Endothelial cell of umbilical vein (primary cell): ENCODE measurements at regions not wholly inside any gene's neighbourhood (a gene's known extent, or its start where the extent isn't known, plus 50 kb on each side); places are given as distances from the start of the nearest gene placed in this dataset.

ENCODE experiments used
- BruUV-seq: library from RNA; stranded (reverse); fragments of 400-500 nt; replicated peaks from 2 replicates; lab custom pipeline; 2021; lab: Mats Ljungman, UMichigan
- CTCF ChIA-PET: fragments of 300-600, 350-600 bp; sonication (Branson Sonifier 250); formaldehyde crosslinking; loops from one replicate; lab custom pipeline; 2021; ENCODE audit warnings: antibody characterized with exemption, inconsistent platforms; lab: Charles Lee
- POLR2A ChIA-PET: fragments of 300-600, 350-600 bp; sonication (Branson Sonifier 250); formaldehyde crosslinking; loops from one replicate; lab custom pipeline; 2021; ENCODE audit warnings: antibody characterized with exemption, inconsistent platforms; lab: Charles Lee
- DNase-seq: peaks from one replicate; pipeline ENCODE4 v3.0.0-alpha.2; 2011; ENCODE audit warnings: low read depth, low spot score
- FAIRE-seq: peaks from 2 replicates; lab custom pipeline; 2011; peaks lifted over from hg19 to GRCh38; lab: Jason Lieb, UNC
- H2AFZ ChIP-seq: 2 replicates; pipeline ENCODE4 v1.6.0; 2012; ENCODE audit warnings: low read depth, low read length, control low read depth, inconsistent platforms
- H3K27ac ChIP-seq: 2 replicates; pipeline ENCODE4 v1.5.1; 2011; ENCODE audit warnings: low read depth, mild to moderate bottlenecking, control low read depth, low read length, moderate library complexity; ENCODE audit not compliant: insufficient read depth
- H3K27me3 ChIP-seq, 2 experiments: 2 replicates each; pipeline versions ENCODE4 v1.6.0 to v1.6.1; 2011; ENCODE audit warnings: low read length in 2 of 2, mixed read lengths in 1 of 2; ENCODE audit not compliant: control insufficient read depth in 2 of 2, insufficient read depth in 2 of 2
- H3K36me3 ChIP-seq, 2 experiments: 2 replicates in 1 of 2; 3 replicates in 1 of 2; pipeline ENCODE4 v1.5.1; 2011; ENCODE audit warnings: low read length in 2 of 2, mild to moderate bottlenecking in 1 of 2, moderate library complexity in 1 of 2; ENCODE audit not compliant: control insufficient read depth in 2 of 2, insufficient read depth in 2 of 2; ENCODE audit errors: extremely low read depth in 1 of 2
- H3K4me1 ChIP-seq: 3 replicates; pipeline ENCODE4 v1.5.1; 2011; ENCODE audit warnings: mild to moderate bottlenecking, low read length; ENCODE audit not compliant: control insufficient read depth, insufficient read depth; ENCODE audit errors: extremely low read depth
- H3K4me2 ChIP-seq: 2 replicates; pipeline ENCODE4 v1.6.1; 2011; ENCODE audit warnings: low read length, control low read depth, mixed read lengths; ENCODE audit not compliant: insufficient read depth
- H3K4me3 ChIP-seq, 3 experiments: fragments of 200-600 bp in 1 of 3; sonication (generic), shearing (Covaris generic) in 1 of 3; replicated peaks in 1 of 3; 2 replicates each; pipeline ENCODE4 v1.5.1; 2011 to 2016; ENCODE audit warnings: control low read depth in 3 of 3, low read length in 3 of 3, mild to moderate bottlenecking in 2 of 3, inconsistent platforms in 1 of 3, low read depth in 1 of 3, moderate library complexity in 1 of 3; ENCODE audit not compliant: insufficient read depth in 1 of 3
- H3K79me2 ChIP-seq: 2 replicates; pipeline ENCODE4 v1.6.0; 2012; ENCODE audit warnings: low read length, inconsistent platforms; ENCODE audit not compliant: control insufficient read depth, insufficient read depth
- H3K9ac ChIP-seq: replicated peaks from 2 replicates; pipeline ENCODE3; 2011; ENCODE audit warnings: low read length, control low read depth; ENCODE audit not compliant: insufficient read depth; ENCODE audit errors: extremely low read depth
- H3K9me1 ChIP-seq: replicated peaks from 3 replicates; pipeline ENCODE4 v1.6.0; 2011; ENCODE audit warnings: mild to moderate bottlenecking, low read length; ENCODE audit not compliant: control insufficient read depth, insufficient read depth; ENCODE audit errors: extremely low read depth
- H3K9me3 ChIP-seq: replicated peaks from 2 replicates; pipeline ENCODE4 v1.5.1; 2012; ENCODE audit warnings: low read length, inconsistent platforms; ENCODE audit not compliant: control insufficient read depth, insufficient read depth
- H4K20me1 ChIP-seq: replicated peaks from 2 replicates; pipeline ENCODE3; 2011; ENCODE audit warnings: mild to moderate bottlenecking, low read length; ENCODE audit not compliant: control insufficient read depth, insufficient read depth; ENCODE audit errors: extremely low read depth
- CTCF ChIP-seq, 2 donors: IDR thresholded peaks; 1 replicate in 1 of 2; 2 replicates in 1 of 2; pipeline ENCODE4 v1.5.1; 2011; ENCODE audit warnings: low read length in 2 of 2, mild to moderate bottlenecking in 2 of 2, moderate library complexity in 2 of 2, control low read depth in 1 of 2, inconsistent platforms in 1 of 2, low read depth in 1 of 2; ENCODE audit not compliant: insufficient read depth in 1 of 2; ENCODE audit errors: extremely low read depth in 1 of 2
- EZH2 ChIP-seq: IDR thresholded peaks from 2 replicates; pipeline ENCODE4 v1.6.1; 2012; ENCODE audit warnings: borderline replicate concordance, low read depth, mild to moderate bottlenecking, moderate library complexity, low read length, inconsistent platforms; ENCODE audit not compliant: severe bottlenecking
- FOS ChIP-seq: IDR thresholded peaks from 2 replicates; pipeline ENCODE4 v1.6.1; 2011; ENCODE audit warnings: mild to moderate bottlenecking, low read length, moderate library complexity, borderline replicate concordance; ENCODE audit not compliant: insufficient read depth
- GATA2 ChIP-seq: IDR thresholded peaks from 2 replicates; pipeline ENCODE4 v1.7.0; 2011; ENCODE audit warnings: low read depth, mild to moderate bottlenecking, moderate library complexity, mixed read lengths, low read length; ENCODE audit not compliant: insufficient read length, insufficient read depth
- JUN ChIP-seq: IDR thresholded peaks from 2 replicates; pipeline ENCODE4 v1.6.1; 2011; ENCODE audit warnings: borderline replicate concordance, low read depth; ENCODE audit not compliant: insufficient read length, insufficient read depth
- MAX ChIP-seq: IDR thresholded peaks from 2 replicates; pipeline ENCODE4 v1.6.1; 2011; ENCODE audit not compliant: insufficient read depth, insufficient read length
- MYC ChIP-seq: IDR thresholded peaks from one replicate; pipeline ENCODE4 v1.6.1; 2011; ENCODE audit warnings: mild to moderate bottlenecking, low read depth, low read length
- POLR2A ChIP-seq: IDR thresholded peaks from 2 replicates; pipeline ENCODE4 v1.6.1; 2012; ENCODE audit warnings: low read depth, mild to moderate bottlenecking, control low read depth, low read length
- POLR2AphosphoS5 ChIP-seq: IDR thresholded peaks from 2 replicates; pipeline ENCODE4 v1.6.1; 2012; ENCODE audit warnings: low read depth, mild to moderate bottlenecking, control low read depth, low read length, moderate library complexity; ENCODE audit not compliant: insufficient read depth
- dilution Hi-C: fragments of 300-500 bp; cut with MboI; formaldehyde crosslinking; loops from one replicate; pipeline ENCODE4 v1.15.0; 2019; ENCODE audit warnings: low sequenced_read_pairs; ENCODE audit not compliant: extremely low pct_ligation_motif_present
- intact Hi-C: fragments of 100-400 bp; cut with micrococcal nuclease; formaldehyde crosslinking; loops from one replicate; pipeline ENCODE4 v1.10.0; 2022

- H3K4me3 ChIP-seq: no peak overlapping the region
- no peak for TF ChIP-seq POLR2AphosphoS5
- no peak for TF ChIP-seq CTCF (IDR thresholded peaks at IDR 0.05; ENCODE audit: extremely low read depth in 1 of 2, insufficient read depth in 1 of 2, low read depth in 1 of 2, low read length in 2 of 2)
- TF ChIP-seq FOS: no peak
- no peak for TF ChIP-seq MYC
- TF ChIP-seq GATA2: no peak
- TF ChIP-seq EZH2: no peak
- no peak for TF ChIP-seq POLR2A
- no peak for TF ChIP-seq JUN
- TF ChIP-seq MAX: no peak
- H3K27me3 ChIP-seq: no peaks in the 10 kb centered on the region
- H3K27ac ChIP-seq: no peak overlapping the region
- H2AFZ ChIP-seq: no peak overlapping the region
- peaks cover 3% of the 10 kb centered on the region for H3K4me1 ChIP-seq
- FAIRE-seq (no peak), DNase-seq (no peak)
- H3K79me2 ChIP-seq: no peaks in the 10 kb centered on the region
- H3K4me2 ChIP-seq: no peak overlapping the region
- dilution Hi-C loops (no loop called here), intact Hi-C loops (no loop called here)
- no peaks in the 10 kb centered on the region for H3K9me3 ChIP-seq
- CTCF ChIA-PET: no interaction called here
- H4K20me1 ChIP-seq: no peaks in the 10 kb centered on the region
- H3K9me1 ChIP-seq: no peaks in the 10 kb centered on the region
- no peaks in the 10 kb centered on the region for H3K36me3 ChIP-seq
- no TSS peak for BruUV-seq
- H3K9ac ChIP-seq: no peak overlapping the region
- POLR2A ChIA-PET: no interaction called here
Measured at GRCh38 chr9:115587310-115587709, 469.4 kb upstream of the TNC start.
